K562 (cell line): ENCODE measurements at regions not wholly inside any gene's neighbourhood (a gene's known extent, or its start where the extent isn't known, plus 50 kb on each side); places are given as distances from the start of the nearest gene placed in this dataset.

ENCODE experiments used
- ATAC-seq: fragments of 200-7000 bp; cut with Tn5 transposase; 3 replicates; pipeline ENCODE4 v1.9.1; 2020; ENCODE audit warnings: moderate library complexity
- BruUV-seq: library from RNA; stranded (reverse); fragments of 400-500 nt; replicated peaks from 2 replicates; lab custom pipeline; 2021; lab: Mats Ljungman, UMichigan
- CTCF ChIA-PET: fragments of 300-600 bp; formaldehyde crosslinking; extraction: SDS; loops from one replicate; lab custom pipeline; 2021; ENCODE audit warnings: low intra/inter-chr PET ratio; lab: Yijun Ruan, JAX
- POLR2A ChIA-PET: fragments of 300-600, 350-650 bp; sonication (Branson Sonifier 250); formaldehyde crosslinking; extraction: SDS; loops from one replicate; lab custom pipeline; 2021; ENCODE audit warnings: antibody characterized with exemption, inconsistent platforms; lab: Yijun Ruan, JAX
- DNase-seq, 4 experiments: peaks; one replicate each; pipeline versions ENCODE4 v3.0.0 to v3.0.0-alpha.2; 2011 to 2018; ENCODE audit warnings: low spot score in 3 of 4, mixed read lengths in 3 of 4; ENCODE audit errors: extremely low read depth in 1 of 4
- FAIRE-seq: peaks from 2 replicates; lab custom pipeline; 2011; peaks lifted over from hg19 to GRCh38; lab: Jason Lieb, UNC
- H2AFZ ChIP-seq: 2 replicates; pipeline ENCODE4 v1.6.0; 2011; ENCODE audit warnings: low read depth, low read length, control low read depth, inconsistent platforms
- H3K27ac ChIP-seq: fragments of 200-600 bp; 3 replicates; pipeline ENCODE4 v1.8.0; 2011; ENCODE audit warnings: low read depth, mild to moderate bottlenecking, control low read depth, inconsistent platforms, low read length, moderate library complexity, mixed read lengths; ENCODE audit errors: extremely low read depth
- H3K27me3 ChIP-seq, 2 experiments: fragments of 300-600 bp in 1 of 2; 2 replicates in 1 of 2; 3 replicates in 1 of 2; pipeline versions ENCODE4 v1.6.0 to v1.8.0; 2011; ENCODE audit warnings: inconsistent platforms in 2 of 2, low read length in 2 of 2, mild to moderate bottlenecking in 1 of 2, mixed read lengths in 1 of 2, moderate library complexity in 1 of 2; ENCODE audit not compliant: control insufficient read depth in 2 of 2, insufficient read depth in 2 of 2
- H3K36me3 ChIP-seq: fragments of 300-600 bp; 3 replicates; pipeline ENCODE4 v1.8.0; 2011; ENCODE audit warnings: mild to moderate bottlenecking, low read length, inconsistent platforms; ENCODE audit not compliant: control insufficient read depth, insufficient read depth
- H3K4me1 ChIP-seq, 2 experiments: fragments of 200-600 bp in 1 of 2; replicated peaks in 1 of 2; 2 replicates in 1 of 2; 3 replicates in 1 of 2; pipeline versions ENCODE4 v1.5.1 to v1.8.0; 2011; ENCODE audit warnings: inconsistent platforms in 2 of 2, low read length in 2 of 2, mild to moderate bottlenecking in 1 of 2, mixed read lengths in 1 of 2, moderate library complexity in 1 of 2; ENCODE audit not compliant: control insufficient read depth in 2 of 2, insufficient read depth in 2 of 2
- H3K4me2 ChIP-seq: 2 replicates; pipeline ENCODE4 v1.6.1; 2011; ENCODE audit warnings: low read length, control low read depth, inconsistent platforms, mixed read lengths; ENCODE audit not compliant: insufficient read depth
- H3K4me3 ChIP-seq: fragments of 200-600 bp; sonication (generic), shearing (Covaris generic); 2 replicates; pipeline ENCODE4 v1.5.1; 2016; ENCODE audit warnings: control low read depth, inconsistent platforms
- H3K79me2 ChIP-seq: fragments of 200-600 bp; 3 replicates; pipeline ENCODE4 v1.8.0; 2011; ENCODE audit warnings: low read length, inconsistent platforms; ENCODE audit not compliant: control insufficient read depth, insufficient read depth
- H3K9ac ChIP-seq, 2 experiments: 2 replicates each; pipeline versions ENCODE4 v1.6.0 to v1.6.1; 2011; ENCODE audit warnings: low read depth in 2 of 2, low read length in 2 of 2, control low read depth in 1 of 2, inconsistent platforms in 1 of 2, mild to moderate bottlenecking in 1 of 2, mixed read lengths in 1 of 2; ENCODE audit not compliant: insufficient read depth in 1 of 2
- H3K9me1 ChIP-seq: one replicate; pipeline ENCODE4 v1.6.0; 2011; ENCODE audit warnings: inconsistent platforms, mild to moderate bottlenecking, low read length, moderate library complexity; ENCODE audit not compliant: control insufficient read depth, insufficient read depth
- H3K9me3 ChIP-seq: replicated peaks from 2 replicates; pipeline ENCODE4 v1.5.1; 2011; ENCODE audit warnings: low read depth, low read length, inconsistent platforms; ENCODE audit not compliant: control insufficient read depth, insufficient read depth
- H4K20me1 ChIP-seq: replicated peaks from 2 replicates; pipeline ENCODE4 v1.6.1; 2011; ENCODE audit warnings: low read length, inconsistent platforms, mixed read lengths; ENCODE audit not compliant: control insufficient read depth, insufficient read depth
- ARNT ChIP-seq, 2 experiments: fragments of 450-650 bp; IDR thresholded peaks; 2 replicates each; pipeline ENCODE4 v1.6.1; 2016; ENCODE audit warnings: mild to moderate bottlenecking in 1 of 2
- CREB5 ChIP-seq: fragments of 250-450 bp; sonication (Bioruptor Pico); IDR thresholded peaks from 2 replicates; pipeline ENCODE4 v1.5.0; 2020; ENCODE audit warnings: mild to moderate bottlenecking
- E2F1 ChIP-seq: sonication (generic); formaldehyde crosslinking; IDR thresholded peaks from 2 replicates; pipeline ENCODE4 v1.8.1; 2023; ENCODE audit warnings: mild to moderate bottlenecking, missing genetic modification reagents, moderate library complexity
- ERF ChIP-seq: fragments of 450-650 bp; formaldehyde crosslinking; IDR thresholded peaks from 2 replicates; pipeline ENCODE4 v1.4.0; 2020; ENCODE audit warnings: mild to moderate bottlenecking, mixed read lengths
- GABPA ChIP-seq: fragments of 200-800 bp; sonication (Bioruptor generic); conservative IDR thresholded peaks from 2 replicates; pipeline ENCODE4 v1.6.1; 2016; ENCODE audit warnings: low read depth, missing genetic modification characterization, missing compliant biosample characterization
- HDAC1 ChIP-seq, 2 experiments: fragments of 450-650 bp; IDR thresholded peaks; 2 replicates each; pipeline ENCODE4 v1.6.1; 2016 to 2017; ENCODE audit warnings: inconsistent platforms in 1 of 2, mild to moderate bottlenecking in 1 of 2, moderate library complexity in 1 of 2
- NFIC ChIP-seq: fragments of 450-650 bp; IDR thresholded peaks from 2 replicates; pipeline ENCODE4 v1.6.1; 2017; ENCODE audit warnings: mild to moderate bottlenecking, inconsistent platforms
- POLR2A ChIP-seq: fragments of 450-650 bp; conservative IDR thresholded peaks from 2 replicates; pipeline ENCODE4 v1.6.1; 2016
- SIN3A ChIP-seq, 2 experiments: fragments of 150-350 bp in 1 of 2; IDR thresholded peaks; 2 replicates each; pipeline ENCODE4 v1.6.1; 2011 to 2016; ENCODE audit warnings: borderline replicate concordance in 2 of 2, low read depth in 2 of 2, low read length in 2 of 2, mild to moderate bottlenecking in 2 of 2, moderate library complexity in 2 of 2; ENCODE audit not compliant: control insufficient read depth in 1 of 2
- TCF7L2 ChIP-seq: fragments of 150-350 bp; IDR thresholded peaks from 2 replicates; pipeline ENCODE4 v1.6.1; 2016; ENCODE audit warnings: low read depth, mild to moderate bottlenecking, low read length, moderate library complexity
- ZBTB33 ChIP-seq: sonication (generic); formaldehyde crosslinking; IDR thresholded peaks from 2 replicates; pipeline ENCODE4 v1.8.1; 2023; ENCODE audit warnings: mild to moderate bottlenecking, missing genetic modification reagents
- ZNF146 ChIP-seq: IDR thresholded peaks from one replicate; pipeline ENCODE4 v1.6.1; 2018; ENCODE audit warnings: missing compliant biosample characterization; ENCODE audit not compliant: unreplicated experiment
- ZNF280B ChIP-seq: fragments of 250-450 bp; sonication (Bioruptor Pico); IDR thresholded peaks from 2 replicates; pipeline ENCODE4 v1.5.1; 2021; ENCODE audit warnings: mild to moderate bottlenecking
- ZNF584 ChIP-seq: fragments of 200-800 bp; sonication (Bioruptor generic); IDR thresholded peaks from 2 replicates; pipeline ENCODE4 v1.6.1; 2016; ENCODE audit warnings: low read depth, mild to moderate bottlenecking, missing genetic modification characterization, missing compliant biosample characterization
- WGBS: fragments of 100-300 bp; shearing (Covaris generic); methylation state at CpG from one replicate; pipeline ENCODE4 v1.1.6; 2016; ENCODE audit warnings: low coverage, mixed read lengths; ENCODE audit not compliant: insufficient coverage; ENCODE audit errors: missing lambda C conversion rate; 5-methylcytosine and 5-hydroxymethylcytosine counted together
- in situ Hi-C: fragments of 300-500 bp; cut with MboI; formaldehyde crosslinking; loops from 4 replicates; pipeline ENCODE4 v1.15.0; 2018; ENCODE audit warnings: inconsistent platforms, mixed read lengths
- intact Hi-C: fragments of 100-400 bp; cut with micrococcal nuclease; formaldehyde crosslinking; loops from 2 replicates; pipeline ENCODE4 v1.14.2; 2022

GRCh38 chr10:33780961-33781360 is 446.5 kb upstream of the NRP1 start (continued):
- TF ChIP-seq CREB5 (CRISPR knock-in tag) (no peak), TCF7L2 (no peak), ERF (CRISPR knock-in tag) (no peak), SIN3A (IDR thresholded peaks at IDR 0.05; ENCODE audit: borderline replicate concordance in 2 of 2, control insufficient read depth in 1 of 2, low read depth in 2 of 2, low read length in 2 of 2) (no peak)

GRCh38 chr10:33777223-33777622 is 442.8 kb upstream of the NRP1 start:
- no peaks in the 10 kb centered on the region for H3K9me1 ChIP-seq
- H2AFZ ChIP-seq, result no peak overlapping the region
- WGBS, result under 1% methylated on average over 10 of the region's 10 CpGs
- DNase-seq (no peak), FAIRE-seq (no peak), ATAC-seq (no peak)
- H3K27me3 ChIP-seq, result peaks cover 0 to 9% of the 10 kb centered on the region in 2 experiments; a peak in 1 of 5 replicates
- POLR2A ChIA-PET, result interaction anchor here (1.0 kb wide), 1 partner anchor 12 kb away, joined by 3 read pairs; no protein-coding TSS in a partner anchor
- no peaks in the 10 kb centered on the region for H4K20me1 ChIP-seq
- no peaks in the 10 kb centered on the region; a peak in 1 of 5 replicates for H3K4me1 ChIP-seq
- no peaks in the 10 kb centered on the region for H3K36me3 ChIP-seq
- no peak overlapping the region for H3K9ac ChIP-seq
- in situ Hi-C loops (no loop called here), intact Hi-C loops (no loop called here)
- no peak overlapping the region for H3K4me2 ChIP-seq
- CTCF ChIA-PET, result no interaction called here
- H3K27ac ChIP-seq, result no peak overlapping the region
- H3K4me3 ChIP-seq, result no peak overlapping the region
- H3K9me3 ChIP-seq, result no peaks in the 10 kb centered on the region
- BruUV-seq, result no TSS peak
- no peaks in the 10 kb centered on the region for H3K79me2 ChIP-seq
- no peak for TF ChIP-seq POLR2A
- TF ChIP-seq ZNF280B (CRISPR knock-in tag), result no peak
- no peak for TF ChIP-seq ZNF146
- TF ChIP-seq ZNF584 (CRISPR knock-in tag), result no peak
- no peak for TF ChIP-seq ARNT (IDR thresholded peaks at IDR 0.05)
- TF ChIP-seq GABPA, result no peak
- no peak for TF ChIP-seq E2F1 (CRISPR knock-in tag)
- no peak for TF ChIP-seq ZBTB33
- no peak for TF ChIP-seq CREB5 (CRISPR knock-in tag)
- no peak for TF ChIP-seq NFIC
- TF ChIP-seq HDAC1 (IDR thresholded peaks at IDR 0.05), result no peak
